Adrenal gland (tissue), 9 donors: ENCODE measurements at regions not wholly inside any gene's neighbourhood (a gene's known extent, or its start where the extent isn't known, plus 50 kb on each side); places are given as distances from the start of the nearest gene placed in this dataset.

Source experiments
- DNase-seq, 7 donors: peaks; one replicate each; pipeline ENCODE4 v3.0.0-alpha.2; 2019 to 2020
- H3K27ac ChIP-seq, 5 donors: fragments of 200-600 bp; sonication (generic) in 4 of 5; 1 replicate in 3 of 5; 2 replicates in 2 of 5; pipeline versions ENCODE4 v1.5.1 to v1.8.0; 2016 to 2020; ENCODE audit warnings: mild to moderate bottlenecking in 1 of 5
- H3K27me3 ChIP-seq: fragments of 200-600 bp; 2 replicates; pipeline ENCODE4 v1.8.0; 2021
- H3K36me3 ChIP-seq, 2 donors: fragments of 200-600 bp; replicated peaks in 1 of 2; 1 replicate in 1 of 2; 2 replicates in 1 of 2; pipeline versions ENCODE4 v1.5.1 to v1.8.0; 2018 to 2022
- H3K4me1 ChIP-seq, 2 donors: fragments of 200-600 bp; replicated peaks in 1 of 2; 1 replicate in 1 of 2; 2 replicates in 1 of 2; pipeline versions ENCODE4 v1.5.1 to v1.8.0; 2018 to 2021
- H3K4me3 ChIP-seq, 4 donors: fragments of 200-600 bp; sonication (generic) in 3 of 4; one replicate each; pipeline ENCODE4 v1.5.1; 2016 to 2018
- H3K9me3 ChIP-seq, 3 donors: fragments of 200-600 bp; sonication (generic) in 1 of 3; replicated peaks in 1 of 3; 1 replicate in 2 of 3; 2 replicates in 1 of 3; pipeline versions ENCODE4 v1.5.1 to v1.8.0; 2016 to 2021
- CTCF ChIP-seq, 6 experiments: fragments of 450-650 bp in 4 of 6; fragments of 200-600 bp in 2 of 6; sonication (generic) in 1 of 6; IDR thresholded peaks; 1 replicate in 5 of 6; 2 replicates in 1 of 6; pipeline versions ENCODE4 v1.5.1 to v1.8.0; 2016 to 2021; ENCODE audit warnings: antibody characterized with exemption in 6 of 6, mild to moderate bottlenecking in 2 of 6, moderate library complexity in 1 of 6
- POLR2A ChIP-seq, 2 donors: fragments of 450-650 bp; IDR thresholded peaks; one replicate each; pipeline ENCODE4 v1.6.1; 2017; ENCODE audit warnings: antibody characterized with exemption in 2 of 2, mild to moderate bottlenecking in 2 of 2, moderate library complexity in 1 of 2
- WGBS, 4 donors: extraction: QIAGEN DNeasy Blood & Tissue Kit in 2 of 4; methylation state at CpG; one replicate each; pipeline versions ENCODE4 v1.1.5 to v1.1.7; 2013 to 2017; 5-methylcytosine and 5-hydroxymethylcytosine counted together
- intact Hi-C, 2 donors: fragments of 100-400 bp; cut with DNase I; formaldehyde crosslinking; loops; one replicate each; pipeline versions ENCODE4 v1.14.1 to v1.15.0; 2022 to 2023
- donor health status: healthy with polysubstance abuse.
- donor health status: Bipolar disorder and iron deficiency.
- donor health status: DM: yes; HTN: yes; CAD: no.
- donor health status: DM: no; HTN: no; CAD: no.
- donor health status: DM: no; HTN: no; CAD: no.

GRCh38 chr3:67127254-67127653, 129.1 kb downstream of the KBTBD8 start:
- H3K27ac ChIP-seq = no peak overlapping the region
- DNase-seq = no peak
- no peaks in the 10 kb centered on the region for H3K27me3 ChIP-seq
- no peaks in the 10 kb centered on the region for H3K9me3 ChIP-seq
- no peak overlapping the region for H3K4me3 ChIP-seq
- 58 to 71% (median 67%) methylated on average over 3 of the region's 3 CpGs for WGBS, 4 donors
- no peaks in the 10 kb centered on the region for H3K4me1 ChIP-seq
- intact Hi-C loops = no loop called here
- no peaks in the 10 kb centered on the region for H3K36me3 ChIP-seq
- no peak for TF ChIP-seq CTCF (IDR thresholded peaks at IDR 0.05)
- TF ChIP-seq POLR2A (IDR thresholded peaks at IDR 0.05) = no peak

GRCh38 chr3:67142432-67142831, 144.3 kb downstream of the KBTBD8 start:
- intact Hi-C loops = no loop called here
- DNase-seq = no peak
- 57 to 88% (median 82%) methylated on average over 3 to 8 of the region's 8 CpGs for WGBS, 4 donors
- TF ChIP-seq POLR2A (IDR thresholded peaks at IDR 0.05) (no peak), CTCF (IDR thresholded peaks at IDR 0.05) (no peak)
- Histone ChIP-seq H3K27ac (no peak overlapping the region), H3K9me3 (no peaks in the 10 kb centered on the region), H3K4me1 (no peaks in the 10 kb centered on the region), H3K36me3 (no peaks in the 10 kb centered on the region), H3K4me3 (no peak overlapping the region), H3K27me3 (no peaks in the 10 kb centered on the region)

- Histone ChIP-seq H3K27ac (no peak overlapping the region), H3K4me1 (no peaks in the 10 kb centered on the region), H3K36me3 (no peaks in the 10 kb centered on the region), H3K9me3 (no peaks in the 10 kb centered on the region), H3K27me3 (no peaks in the 10 kb centered on the region), H3K4me3 (no peak overlapping the region)
- 45 to 52% (median 48%) methylated on average over 2 of the region's 2 CpGs for WGBS, 4 donors
- intact Hi-C loops = no loop called here
- DNase-seq = no peak
- TF ChIP-seq CTCF (IDR thresholded peaks at IDR 0.05) (no peak), POLR2A (IDR thresholded peaks at IDR 0.05) (no peak)
Observed at GRCh38 chr3:67145738-67146137, 147.6 kb downstream of the KBTBD8 start.

- Histone ChIP-seq H3K27ac (no peak overlapping the region), H3K9me3 (no peaks in the 10 kb centered on the region), H3K36me3 (no peaks in the 10 kb centered on the region), H3K4me3 (no peak overlapping the region), H3K27me3 (no peaks in the 10 kb centered on the region), H3K4me1 (no peaks in the 10 kb centered on the region)
- TF ChIP-seq POLR2A (IDR thresholded peaks at IDR 0.05) = no peak
- TF ChIP-seq CTCF (IDR thresholded peaks at IDR 0.05) = no peak
- intact Hi-C loops = no loop called here
- WGBS, 4 donors = 59 to 79% (median 69%) methylated on average over 7 to 8 of the region's 8 CpGs
- DNase-seq = no peak
Observed at GRCh38 chr3:67154429-67154828, 156.3 kb downstream of the KBTBD8 start.
